ENCODE measurements at regions not wholly inside any gene's neighbourhood (a gene's known extent, or its start where the extent isn't known, plus 50 kb on each side); places are given as distances from the start of the nearest gene placed in this dataset.

DNA sequence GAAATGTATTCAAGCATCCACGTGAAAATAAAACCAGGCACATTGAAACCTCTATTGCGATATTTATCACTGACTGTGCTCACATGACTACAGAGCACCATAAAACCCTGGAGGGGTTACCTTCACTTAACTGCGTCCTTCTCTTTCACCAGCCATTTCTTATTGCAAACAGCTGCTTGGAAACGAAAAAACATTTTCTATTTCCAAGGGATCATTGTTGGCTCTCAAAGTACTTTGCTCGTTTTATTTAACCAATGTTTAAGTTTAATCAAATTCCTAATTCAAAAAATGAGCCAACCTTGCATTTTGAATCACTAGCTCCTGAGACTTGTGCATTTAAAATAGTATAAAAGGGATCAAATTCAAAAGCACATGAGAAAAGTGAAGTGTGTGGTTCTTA, 134.4 kb downstream of the OSR1 start:
- Histone ChIP-seq H3K27me3 (no peaks in the 10 kb centered on the region), H3K27ac (no peak overlapping the region), H3K4me3 (no peak overlapping the region), H3K9me3 (no peaks in the 10 kb centered on the region), H3K4me1 (peaks cover 9% of the 10 kb centered on the region), H3K36me3 (no peaks in the 10 kb centered on the region)
- WGBS = 76% methylated on average over 5 of the region's 5 CpGs
- DNase-seq (ENCODE audit: low spot score in 2 of 2) = no peak
- no peak for TF ChIP-seq CTCF (IDR thresholded peaks at IDR 0.05)
- TF ChIP-seq POLR2AphosphoS5 (IDR thresholded peaks at IDR 0.05) = no peak
- no peak for TF ChIP-seq POLR2A (IDR thresholded peaks at IDR 0.05)
- no peak for TF ChIP-seq EP300 (IDR thresholded peaks at IDR 0.05)

GRCh38 chr2:19219060-19219459, 139.4 kb downstream of the OSR1 start:
- 89% methylated on average over 2 of the region's 2 CpGs for WGBS
- Histone ChIP-seq H3K4me1 (no peaks in the 10 kb centered on the region), H3K4me3 (no peak overlapping the region), H3K36me3 (no peaks in the 10 kb centered on the region), H3K27ac (no peak overlapping the region), H3K27me3 (no peaks in the 10 kb centered on the region), H3K9me3 (no peaks in the 10 kb centered on the region)
- DNase-seq (ENCODE audit: low spot score in 2 of 2) = no peak
- TF ChIP-seq POLR2AphosphoS5 (IDR thresholded peaks at IDR 0.05) (no peak), EP300 (IDR thresholded peaks at IDR 0.05) (no peak), POLR2A (IDR thresholded peaks at IDR 0.05) (no peak), CTCF (IDR thresholded peaks at IDR 0.05) (no peak)

DNA sequence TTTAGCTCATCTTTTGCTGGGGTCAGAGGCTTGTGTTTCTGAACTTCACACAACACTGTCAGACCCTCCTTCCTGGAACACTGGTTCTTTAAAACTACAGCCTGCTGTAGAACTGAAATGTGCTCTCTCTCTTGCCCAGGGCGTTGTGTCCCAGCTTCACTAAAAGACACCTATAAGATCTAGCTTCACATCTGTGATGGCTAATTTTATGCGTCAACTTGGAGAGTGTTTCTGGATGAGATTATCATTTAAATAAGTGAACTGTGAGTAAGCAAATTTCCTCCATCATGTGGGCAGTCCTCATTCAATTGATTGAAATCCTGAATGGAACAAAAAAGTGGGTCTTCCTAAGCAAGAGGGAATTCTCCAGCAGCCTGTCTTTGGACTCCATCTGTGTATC, 140.3 kb downstream of the OSR1 start:
- Histone ChIP-seq H3K9me3 (no peaks in the 10 kb centered on the region), H3K36me3 (no peaks in the 10 kb centered on the region), H3K4me3 (no peak overlapping the region), H3K27ac (no peak overlapping the region), H3K27me3 (no peaks in the 10 kb centered on the region), H3K4me1 (no peaks in the 10 kb centered on the region)
- TF ChIP-seq CTCF (IDR thresholded peaks at IDR 0.05) (no peak), POLR2A (IDR thresholded peaks at IDR 0.05) (no peak), POLR2AphosphoS5 (IDR thresholded peaks at IDR 0.05) (no peak), EP300 (IDR thresholded peaks at IDR 0.05) (no peak)
- WGBS = 86% methylated on average over 2 of the region's 2 CpGs
- no peak for DNase-seq (ENCODE audit: low spot score in 2 of 2)

- Histone ChIP-seq H3K4me3 (no peak overlapping the region), H3K4me1 (no peaks in the 10 kb centered on the region), H3K9me3 (no peaks in the 10 kb centered on the region), H3K27ac (no peak overlapping the region), H3K36me3 (no peaks in the 10 kb centered on the region), H3K27me3 (no peaks in the 10 kb centered on the region)
- DNase-seq (ENCODE audit: low spot score in 2 of 2) = no peak
- TF ChIP-seq POLR2AphosphoS5 (IDR thresholded peaks at IDR 0.05) (no peak), CTCF (IDR thresholded peaks at IDR 0.05) (no peak)
- WGBS = 100% methylated on average over 2 of the region's 2 CpGs
Observed at GRCh38 chr2:19216676-19217602, 141.5 kb downstream of the OSR1 start.

DNA sequence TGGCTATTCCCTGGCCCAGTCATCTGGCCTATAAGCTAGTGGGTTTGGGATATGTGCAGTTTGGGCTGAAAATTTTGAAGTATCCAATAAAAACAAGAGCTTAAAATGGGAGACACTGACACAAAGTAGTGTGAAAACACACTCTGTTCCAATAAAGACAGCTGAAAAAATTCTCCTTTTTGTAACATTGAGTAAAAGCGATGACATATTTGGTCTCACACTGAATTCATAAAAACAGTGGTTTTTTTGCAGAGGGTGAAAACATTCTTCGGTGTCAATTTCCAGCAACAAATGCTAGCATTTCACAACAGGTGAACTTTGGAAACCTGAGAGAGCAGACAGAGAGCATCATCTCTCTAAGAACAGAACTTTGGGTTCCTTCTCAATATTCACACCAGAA, 142.2 kb downstream of the OSR1 start:
- no peaks in the 10 kb centered on the region for H3K36me3 ChIP-seq
- DNase-seq (ENCODE audit: low spot score in 2 of 2) = no peak
- H3K27me3 ChIP-seq = no peaks in the 10 kb centered on the region
- no peak overlapping the region for H3K27ac ChIP-seq
- no peaks in the 10 kb centered on the region for H3K4me1 ChIP-seq
- H3K9me3 ChIP-seq = no peaks in the 10 kb centered on the region
- H3K4me3 ChIP-seq = no peak overlapping the region
- WGBS = 96% methylated on average over 2 of the region's 2 CpGs
- no peak for TF ChIP-seq EP300 (IDR thresholded peaks at IDR 0.05)

Data from suprapubic skin (tissue), 4 donors.